ENCODE measurements at regions not wholly inside any gene's neighbourhood (a gene's known extent, or its start where the extent isn't known, plus 50 kb on each side); places are given as distances from the start of the nearest gene placed in this dataset.
"Not testable (repeated sequence)": the region's sequence is repeated elsewhere in the genome, so short reads cannot be mapped to it uniquely, and the experiment has no call there.

- Histone ChIP-seq H3K4me3 (no peak overlapping the region), H3K27me3 (no peaks in the 10 kb centered on the region), H3K9me3 (no peaks in the 10 kb centered on the region), H3K36me3 (no peaks in the 10 kb centered on the region)
- DNase-seq, result no peak
Observed at GRCh38 chr20:50360218-50360672, 149.9 kb upstream of the PTPN1 start.

GRCh38 chr20:50360921-50361320, 149.3 kb upstream of the PTPN1 start:
- H3K9me3 ChIP-seq, result no peaks in the 10 kb centered on the region
- no peak for DNase-seq
- H3K36me3 ChIP-seq, result no peaks in the 10 kb centered on the region
- no peaks in the 10 kb centered on the region for H3K27me3 ChIP-seq
- H3K4me3 ChIP-seq, result no peak overlapping the region

GRCh38 chr20:50362177-50362576, 148.0 kb upstream of the PTPN1 start:
- not testable (repeated sequence) for H3K27me3 ChIP-seq, DNase-seq, H3K36me3 ChIP-seq, H3K4me3 ChIP-seq, H3K9me3 ChIP-seq

- Histone ChIP-seq H3K36me3 (no peaks in the 10 kb centered on the region), H3K9me3 (no peaks in the 10 kb centered on the region), H3K4me3 (no peak overlapping the region), H3K27me3 (no peaks in the 10 kb centered on the region)
- no peak for DNase-seq
Observed at GRCh38 chr20:50363027-50363426, 147.2 kb upstream of the PTPN1 start.

GRCh38 chr20:50363479-50363878, 146.7 kb upstream of the PTPN1 start:
- no peaks in the 10 kb centered on the region for H3K36me3 ChIP-seq
- no peaks in the 10 kb centered on the region for H3K27me3 ChIP-seq
- no peak for DNase-seq
- H3K4me3 ChIP-seq, result no peak overlapping the region
- H3K9me3 ChIP-seq, result no peaks in the 10 kb centered on the region

- H3K27me3 ChIP-seq, result no peaks in the 10 kb centered on the region
- no peak overlapping the region for H3K4me3 ChIP-seq
- H3K36me3 ChIP-seq, result no peaks in the 10 kb centered on the region
- H3K9me3 ChIP-seq, result no peaks in the 10 kb centered on the region
- DNase-seq, result no peak
Observed at GRCh38 chr20:50364542-50364941, 145.6 kb upstream of the PTPN1 start.

GRCh38 chr20:50366270-50367103, 143.7 kb upstream of the PTPN1 start:
- no peaks in the 10 kb centered on the region for H3K36me3 ChIP-seq
- peak overlapping the region; percentile 17; the same call in 1 of the 2 replicates for H3K4me3 ChIP-seq
- peak; percentile 66 for DNase-seq
- no peaks in the 10 kb centered on the region for H3K9me3 ChIP-seq
- H3K27me3 ChIP-seq, result no peaks in the 10 kb centered on the region

- DNase-seq, result no peak
- Histone ChIP-seq H3K27me3 (no peaks in the 10 kb centered on the region), H3K36me3 (no peaks in the 10 kb centered on the region), H3K9me3 (no peaks in the 10 kb centered on the region), H3K4me3 (no peak overlapping the region)
Observed at GRCh38 chr20:50367104-50367674, 143.0 kb upstream of the PTPN1 start.

- Histone ChIP-seq H3K4me3 (no peak overlapping the region), H3K9me3 (no peaks in the 10 kb centered on the region), H3K36me3 (no peaks in the 10 kb centered on the region), H3K27me3 (no peaks in the 10 kb centered on the region)
- DNase-seq, result no peak
Observed at GRCh38 chr20:50367739-50368375, 142.3 kb upstream of the PTPN1 start.

GRCh38 chr20:50368386-50368785, 141.8 kb upstream of the PTPN1 start:
- H3K4me3 ChIP-seq, result no peak overlapping the region
- DNase-seq, result no peak
- no peaks in the 10 kb centered on the region for H3K27me3 ChIP-seq
- no peaks in the 10 kb centered on the region for H3K36me3 ChIP-seq
- no peaks in the 10 kb centered on the region for H3K9me3 ChIP-seq

GRCh38 chr20:50368813-50369224, 141.4 kb upstream of the PTPN1 start:
- Histone ChIP-seq H3K27me3 (no peaks in the 10 kb centered on the region), H3K4me3 (no peak overlapping the region), H3K36me3 (no peaks in the 10 kb centered on the region), H3K9me3 (no peaks in the 10 kb centered on the region)
- no peak for DNase-seq

- no peak for DNase-seq
- Histone ChIP-seq H3K4me3 (no peak overlapping the region), H3K9me3 (no peaks in the 10 kb centered on the region), H3K27me3 (no peaks in the 10 kb centered on the region), H3K36me3 (no peaks in the 10 kb centered on the region)
Observed at GRCh38 chr20:50369225-50370035, 140.8 kb upstream of the PTPN1 start.

- Histone ChIP-seq H3K9me3 (no peaks in the 10 kb centered on the region), H3K4me3 (no peak overlapping the region), H3K27me3 (no peaks in the 10 kb centered on the region), H3K36me3 (no peaks in the 10 kb centered on the region)
- no peak for DNase-seq
Observed at GRCh38 chr20:50370036-50370566, 140.1 kb upstream of the PTPN1 start.

- Histone ChIP-seq H3K4me3 (no peak overlapping the region), H3K36me3 (no peaks in the 10 kb centered on the region), H3K27me3 (no peaks in the 10 kb centered on the region), H3K9me3 (no peaks in the 10 kb centered on the region)
- DNase-seq, result peak; percentile 33
Observed at GRCh38 chr20:50371878-50372769, 138.1 kb upstream of the PTPN1 start.

- no peaks in the 10 kb centered on the region for H3K36me3 ChIP-seq
- DNase-seq, result peak; percentile 38
- no peak overlapping the region for H3K4me3 ChIP-seq
- H3K9me3 ChIP-seq, result no peaks in the 10 kb centered on the region
- no peaks in the 10 kb centered on the region for H3K27me3 ChIP-seq
Observed at GRCh38 chr20:50372770-50373088, 137.5 kb upstream of the PTPN1 start.

- Histone ChIP-seq H3K9me3 (no peaks in the 10 kb centered on the region), H3K36me3 (no peaks in the 10 kb centered on the region), H3K4me3 (no peak overlapping the region), H3K27me3 (no peaks in the 10 kb centered on the region)
- peak; percentile 30 for DNase-seq
Observed at GRCh38 chr20:50373674-50374286, 136.4 kb upstream of the PTPN1 start.
